ENCODE measurements at regions not wholly inside any gene's neighbourhood (a gene's known extent, or its start where the extent isn't known, plus 50 kb on each side); places are given as distances from the start of the nearest gene placed in this dataset.

- no peak for TF ChIP-seq POLR2A (IDR thresholded peaks at IDR 0.05)
- TF ChIP-seq, protein P1, sequence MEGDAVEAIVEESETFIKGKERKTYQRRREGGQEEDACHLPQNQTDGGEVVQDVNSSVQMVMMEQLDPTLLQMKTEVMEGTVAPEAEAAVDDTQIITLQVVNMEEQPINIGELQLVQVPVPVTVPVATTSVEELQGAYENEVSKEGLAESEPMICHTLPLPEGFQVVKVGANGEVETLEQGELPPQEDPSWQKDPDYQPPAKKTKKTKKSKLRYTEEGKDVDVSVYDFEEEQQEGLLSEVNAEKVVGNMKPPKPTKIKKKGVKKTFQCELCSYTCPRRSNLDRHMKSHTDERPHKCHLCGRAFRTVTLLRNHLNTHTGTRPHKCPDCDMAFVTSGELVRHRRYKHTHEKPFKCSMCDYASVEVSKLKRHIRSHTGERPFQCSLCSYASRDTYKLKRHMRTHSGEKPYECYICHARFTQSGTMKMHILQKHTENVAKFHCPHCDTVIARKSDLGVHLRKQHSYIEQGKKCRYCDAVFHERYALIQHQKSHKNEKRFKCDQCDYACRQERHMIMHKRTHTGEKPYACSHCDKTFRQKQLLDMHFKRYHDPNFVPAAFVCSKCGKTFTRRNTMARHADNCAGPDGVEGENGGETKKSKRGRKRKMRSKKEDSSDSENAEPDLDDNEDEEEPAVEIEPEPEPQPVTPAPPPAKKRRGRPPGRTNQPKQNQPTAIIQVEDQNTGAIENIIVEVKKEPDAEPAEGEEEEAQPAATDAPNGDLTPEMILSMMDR (IDR thresholded peaks at IDR 0.05), result no peak
- WGBS, 2 donors, result 50 to 60% methylated on average over 8 of the region's 8 CpGs
- no peak for DNase-seq (ENCODE audit: low spot score in 2 of 2)
- intact Hi-C loops (cut with DNase I; ENCODE audit: low total_unique reads), result no loop called here
- no peak overlapping the region for H3K4me3 ChIP-seq (ENCODE audit: low read depth, poor library complexity, severe bottlenecking)
These were observed 413.5 kb upstream of the SEL1L start for GRCh38 chr14:81946834-81947798.

DNA sequence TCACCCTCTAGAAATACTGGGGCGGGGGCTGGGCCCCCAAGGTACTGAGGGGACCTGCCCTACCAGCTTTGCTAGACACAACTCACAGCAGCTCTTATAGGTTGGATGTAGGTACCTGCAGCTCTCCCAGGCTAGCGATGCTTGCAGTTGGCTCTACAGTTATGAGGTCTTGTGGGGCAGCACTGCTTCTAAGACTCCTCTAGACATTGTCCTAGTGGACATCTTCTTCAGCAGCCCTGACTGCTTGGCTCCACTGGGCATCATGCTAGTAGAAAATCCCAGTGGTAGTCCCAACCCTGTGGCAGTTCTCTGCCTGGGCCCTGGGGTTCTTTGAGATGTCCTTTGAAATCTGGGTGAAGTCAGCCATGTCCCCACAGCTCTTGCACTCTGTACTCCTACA is 419.3 kb upstream of the SEL1L start:
- no peak overlapping the region for H3K4me3 ChIP-seq (ENCODE audit: low read depth, poor library complexity, severe bottlenecking)
- TF ChIP-seq, protein P1 (IDR thresholded peaks at IDR 0.05), result no peak
- TF ChIP-seq POLR2A (IDR thresholded peaks at IDR 0.05), result no peak
- no peak for DNase-seq (ENCODE audit: low spot score in 2 of 2)
- WGBS, 2 donors, result 70 to 88% methylated on average over 2 of the region's 2 CpGs
- intact Hi-C loops (cut with DNase I; ENCODE audit: low total_unique reads), result no loop called here

GRCh38 chr14:81953419-81953818 is 419.8 kb upstream of the SEL1L start:
- TF ChIP-seq POLR2A (IDR thresholded peaks at IDR 0.05), result no peak
- 68 to 73% methylated on average over 3 of the region's 3 CpGs for WGBS, 2 donors
- H3K4me3 ChIP-seq (ENCODE audit: low read depth, poor library complexity, severe bottlenecking), result no peak overlapping the region
- DNase-seq (ENCODE audit: low spot score in 2 of 2), result no peak
- intact Hi-C loops (cut with DNase I; ENCODE audit: low total_unique reads), result no loop called here

DNA sequence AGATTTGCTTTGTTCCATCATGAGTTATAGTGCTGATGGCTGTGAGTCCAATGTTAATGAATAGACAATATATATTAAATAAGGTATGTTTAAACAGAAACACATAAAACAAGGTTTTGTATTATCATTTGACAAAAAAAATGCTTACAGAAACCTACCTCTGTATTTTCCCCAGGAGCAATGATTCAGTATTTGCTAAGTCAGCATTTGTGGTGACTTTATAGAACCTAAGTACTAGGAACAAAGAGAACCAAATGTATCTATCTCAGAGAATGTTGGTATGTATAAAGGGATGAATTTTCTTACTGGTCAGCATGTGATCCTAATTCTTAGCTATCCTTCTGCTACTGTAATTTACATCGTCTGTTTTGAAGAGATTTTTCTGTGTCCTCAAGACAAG is 421.5 kb upstream of the SEL1L start:
- 79 to 87% methylated on average over 1 of the region's 1 CpG for WGBS, 2 donors
- TF ChIP-seq, protein P1 (IDR thresholded peaks at IDR 0.05), result no peak
- no peak for TF ChIP-seq POLR2A (IDR thresholded peaks at IDR 0.05)
- intact Hi-C loops (cut with DNase I; ENCODE audit: low total_unique reads), result no loop called here
- no peak overlapping the region for H3K4me3 ChIP-seq (ENCODE audit: low read depth, poor library complexity, severe bottlenecking)
- no peak for DNase-seq (ENCODE audit: low spot score in 2 of 2)

DNA sequence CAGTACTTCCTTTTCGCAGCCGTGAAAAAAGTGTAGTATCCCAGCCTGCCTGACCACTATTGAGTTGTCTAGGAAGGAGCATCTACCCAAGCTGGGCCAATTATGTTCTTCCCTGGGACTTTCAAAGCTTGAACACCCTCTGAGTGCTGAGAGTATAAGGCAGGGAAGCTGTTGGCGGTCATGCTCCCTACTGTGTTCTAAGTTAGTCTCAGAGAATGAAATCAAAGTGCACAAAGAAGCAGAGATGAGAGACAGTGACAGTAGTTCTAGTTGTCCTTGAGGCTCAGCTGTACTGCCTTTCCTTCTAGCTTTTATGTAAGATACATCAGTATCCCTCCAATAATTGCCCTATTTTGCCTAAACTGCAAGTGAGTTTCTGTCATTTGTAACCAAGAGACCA is 427.1 kb upstream of the SEL1L start:
- DNase-seq (ENCODE audit: low spot score in 2 of 2), result no peak
- TF ChIP-seq, protein P1 (IDR thresholded peaks at IDR 0.05), result no peak
- no peak for TF ChIP-seq POLR2A (IDR thresholded peaks at IDR 0.05)
- intact Hi-C loops (cut with DNase I; ENCODE audit: low total_unique reads), result no loop called here
- 94 to 95% methylated on average over 3 of the region's 3 CpGs for WGBS, 2 donors
- H3K4me3 ChIP-seq (ENCODE audit: low read depth, poor library complexity, severe bottlenecking), result no peak overlapping the region

DNA sequence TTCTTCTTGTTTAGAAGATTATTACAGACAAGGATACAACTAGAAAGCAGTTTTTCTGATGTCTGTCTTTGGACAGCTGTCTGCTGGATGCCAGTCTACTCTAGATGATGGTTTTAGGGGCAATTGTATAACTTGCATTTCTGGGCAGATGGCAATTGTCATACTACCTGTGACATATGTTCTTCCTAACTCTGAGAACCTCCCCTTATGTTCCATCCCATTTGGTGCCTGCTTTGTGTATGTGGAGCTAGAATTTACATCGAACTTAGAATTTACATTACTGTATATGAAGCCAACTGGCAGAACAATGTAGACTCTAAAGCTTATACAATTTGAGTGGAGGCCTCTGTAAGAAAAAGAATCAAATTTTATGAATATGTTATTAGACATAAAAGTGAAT is 430.2 kb upstream of the SEL1L start:
- TF ChIP-seq POLR2A (IDR thresholded peaks at IDR 0.05), result no peak
- TF ChIP-seq, protein P1 (IDR thresholded peaks at IDR 0.05), result no peak
- intact Hi-C loops (cut with DNase I; ENCODE audit: low total_unique reads), result no loop called here
- 83 to 91% methylated on average over 1 of the region's 1 CpG for WGBS, 2 donors
- DNase-seq (ENCODE audit: low spot score in 2 of 2), result no peak
- no peak overlapping the region for H3K4me3 ChIP-seq (ENCODE audit: low read depth, poor library complexity, severe bottlenecking)
